K562 (cell line): ENCODE measurements at regions not wholly inside any gene's neighbourhood (a gene's known extent, or its start where the extent isn't known, plus 50 kb on each side); places are given as distances from the start of the nearest gene placed in this dataset.

Experiments used
- ATAC-seq: fragments of 200-7000 bp; cut with Tn5 transposase; 3 replicates; pipeline ENCODE4 v1.9.1; 2020; ENCODE audit warnings: moderate library complexity
- BruUV-seq: library from RNA; stranded (reverse); fragments of 400-500 nt; replicated peaks from 2 replicates; lab custom pipeline; 2021; lab: Mats Ljungman, UMichigan
- CTCF ChIA-PET: fragments of 300-600 bp; formaldehyde crosslinking; extraction: SDS; loops from one replicate; lab custom pipeline; 2021; ENCODE audit warnings: low intra/inter-chr PET ratio; lab: Yijun Ruan, JAX
- POLR2A ChIA-PET: fragments of 300-600, 350-650 bp; sonication (Branson Sonifier 250); formaldehyde crosslinking; extraction: SDS; loops from one replicate; lab custom pipeline; 2021; ENCODE audit warnings: antibody characterized with exemption, inconsistent platforms; lab: Yijun Ruan, JAX
- DNase-seq, 4 experiments: peaks; one replicate each; pipeline versions ENCODE4 v3.0.0 to v3.0.0-alpha.2; 2011 to 2018; ENCODE audit warnings: low spot score in 3 of 4, mixed read lengths in 3 of 4; ENCODE audit errors: extremely low read depth in 1 of 4
- FAIRE-seq: peaks from 2 replicates; lab custom pipeline; 2011; peaks lifted over from hg19 to GRCh38; lab: Jason Lieb, UNC
- H2AFZ ChIP-seq: 2 replicates; pipeline ENCODE4 v1.6.0; 2011; ENCODE audit warnings: low read depth, low read length, control low read depth, inconsistent platforms
- H3K27ac ChIP-seq: fragments of 200-600 bp; 3 replicates; pipeline ENCODE4 v1.8.0; 2011; ENCODE audit warnings: low read depth, mild to moderate bottlenecking, control low read depth, inconsistent platforms, low read length, moderate library complexity, mixed read lengths; ENCODE audit errors: extremely low read depth
- H3K27me3 ChIP-seq, 2 experiments: fragments of 300-600 bp in 1 of 2; 2 replicates in 1 of 2; 3 replicates in 1 of 2; pipeline versions ENCODE4 v1.6.0 to v1.8.0; 2011; ENCODE audit warnings: inconsistent platforms in 2 of 2, low read length in 2 of 2, mild to moderate bottlenecking in 1 of 2, mixed read lengths in 1 of 2, moderate library complexity in 1 of 2; ENCODE audit not compliant: control insufficient read depth in 2 of 2, insufficient read depth in 2 of 2
- H3K36me3 ChIP-seq: fragments of 300-600 bp; 3 replicates; pipeline ENCODE4 v1.8.0; 2011; ENCODE audit warnings: mild to moderate bottlenecking, low read length, inconsistent platforms; ENCODE audit not compliant: control insufficient read depth, insufficient read depth
- H3K4me1 ChIP-seq, 2 experiments: fragments of 200-600 bp in 1 of 2; replicated peaks in 1 of 2; 2 replicates in 1 of 2; 3 replicates in 1 of 2; pipeline versions ENCODE4 v1.5.1 to v1.8.0; 2011; ENCODE audit warnings: inconsistent platforms in 2 of 2, low read length in 2 of 2, mild to moderate bottlenecking in 1 of 2, mixed read lengths in 1 of 2, moderate library complexity in 1 of 2; ENCODE audit not compliant: control insufficient read depth in 2 of 2, insufficient read depth in 2 of 2
- H3K4me2 ChIP-seq: 2 replicates; pipeline ENCODE4 v1.6.1; 2011; ENCODE audit warnings: low read length, control low read depth, inconsistent platforms, mixed read lengths; ENCODE audit not compliant: insufficient read depth
- H3K4me3 ChIP-seq: fragments of 200-600 bp; sonication (generic), shearing (Covaris generic); 2 replicates; pipeline ENCODE4 v1.5.1; 2016; ENCODE audit warnings: control low read depth, inconsistent platforms
- H3K79me2 ChIP-seq: fragments of 200-600 bp; 3 replicates; pipeline ENCODE4 v1.8.0; 2011; ENCODE audit warnings: low read length, inconsistent platforms; ENCODE audit not compliant: control insufficient read depth, insufficient read depth
- H3K9ac ChIP-seq, 2 experiments: 2 replicates each; pipeline versions ENCODE4 v1.6.0 to v1.6.1; 2011; ENCODE audit warnings: low read depth in 2 of 2, low read length in 2 of 2, control low read depth in 1 of 2, inconsistent platforms in 1 of 2, mild to moderate bottlenecking in 1 of 2, mixed read lengths in 1 of 2; ENCODE audit not compliant: insufficient read depth in 1 of 2
- H3K9me1 ChIP-seq: one replicate; pipeline ENCODE4 v1.6.0; 2011; ENCODE audit warnings: inconsistent platforms, mild to moderate bottlenecking, low read length, moderate library complexity; ENCODE audit not compliant: control insufficient read depth, insufficient read depth
- H3K9me3 ChIP-seq: replicated peaks from 2 replicates; pipeline ENCODE4 v1.5.1; 2011; ENCODE audit warnings: low read depth, low read length, inconsistent platforms; ENCODE audit not compliant: control insufficient read depth, insufficient read depth
- H4K20me1 ChIP-seq: replicated peaks from 2 replicates; pipeline ENCODE4 v1.6.1; 2011; ENCODE audit warnings: low read length, inconsistent platforms, mixed read lengths; ENCODE audit not compliant: control insufficient read depth, insufficient read depth
- ARID3B ChIP-seq: fragments of 250-450 bp; sonication (Bioruptor Pico); IDR thresholded peaks from 2 replicates; pipeline ENCODE4 v1.4.0; 2020; ENCODE audit warnings: borderline replicate concordance
- ASH1L ChIP-seq: fragments of 450-650 bp; IDR thresholded peaks from 2 replicates; pipeline ENCODE4 v1.6.1; 2018; ENCODE audit warnings: borderline replicate concordance, mild to moderate bottlenecking, low read depth; ENCODE audit not compliant: partially characterized antibody
- BRF1 ChIP-seq: IDR thresholded peaks from 3 replicates; pipeline ENCODE4 v1.6.1; 2011; ENCODE audit warnings: borderline replicate concordance, mild to moderate bottlenecking; ENCODE audit not compliant: insufficient read length; ENCODE audit errors: extremely low read depth
- HDAC6 ChIP-seq: IDR thresholded peaks from 2 replicates; pipeline ENCODE4 v1.6.1; 2012; ENCODE audit warnings: low read depth, mild to moderate bottlenecking, control low read depth, inconsistent platforms, low read length, moderate library complexity
- HIVEP1 ChIP-seq: fragments of 250-450 bp; sonication (Bioruptor Pico); IDR thresholded peaks from 2 replicates; pipeline ENCODE4 v1.4.0; 2020; ENCODE audit warnings: mild to moderate bottlenecking
- NCOA1 ChIP-seq: fragments of 450-650 bp; IDR thresholded peaks from 2 replicates; pipeline ENCODE4 v1.6.1; 2016; ENCODE audit warnings: low read depth
- NFIX ChIP-seq: fragments of 250-450 bp; sonication (Bioruptor Pico); IDR thresholded peaks from 2 replicates; pipeline ENCODE4 v1.4.0; 2020; ENCODE audit warnings: low read depth, mild to moderate bottlenecking, moderate library complexity
- POLR2AphosphoS5 ChIP-seq: IDR thresholded peaks from 2 replicates; pipeline ENCODE4 v1.6.1; 2011; ENCODE audit warnings: mild to moderate bottlenecking, low read depth, low read length, moderate library complexity; ENCODE audit not compliant: control insufficient read depth, insufficient read depth
- POLR3G ChIP-seq: IDR thresholded peaks from 2 replicates; pipeline ENCODE4 v1.6.1; 2011; ENCODE audit not compliant: insufficient read length, insufficient replicate concordance; ENCODE audit errors: extremely low read depth
- PTRF ChIP-seq: fragments of 450-650 bp; IDR thresholded peaks from 2 replicates; pipeline ENCODE4 v1.6.1; 2016; ENCODE audit warnings: mild to moderate bottlenecking, missing genetic modification characterization, missing compliant biosample characterization
- RFX5 ChIP-seq: IDR thresholded peaks from 2 replicates; pipeline ENCODE4 v1.6.1; 2011; ENCODE audit warnings: low read depth, mild to moderate bottlenecking, improper control_type of control experiment, low read length
- SMARCC2 ChIP-seq: fragments of 450-650 bp; IDR thresholded peaks from 2 replicates; pipeline ENCODE4 v1.6.1; 2017; ENCODE audit warnings: antibody characterized with exemption, moderate library complexity, mild to moderate bottlenecking, low read depth
- SRSF9 ChIP-seq: fragments of 200-400 bp; formaldehyde crosslinking; IDR thresholded peaks from 2 replicates; pipeline ENCODE4 v1.6.1; 2017; ENCODE audit warnings: low read depth, low read length, borderline replicate concordance
- ZNF274 ChIP-seq: IDR thresholded peaks from 2 replicates; pipeline ENCODE4 v1.6.1; 2011; ENCODE audit warnings: low read depth, mild to moderate bottlenecking, low read length, moderate library complexity, borderline replicate concordance
- ZNF282 ChIP-seq: sonication (generic); formaldehyde crosslinking; IDR thresholded peaks from 2 replicates; pipeline ENCODE4 v1.8.1; 2023; ENCODE audit warnings: missing genetic modification reagents
- WGBS: fragments of 100-300 bp; shearing (Covaris generic); methylation state at CpG from one replicate; pipeline ENCODE4 v1.1.6; 2016; ENCODE audit warnings: low coverage, mixed read lengths; ENCODE audit not compliant: insufficient coverage; ENCODE audit errors: missing lambda C conversion rate; 5-methylcytosine and 5-hydroxymethylcytosine counted together
- in situ Hi-C: fragments of 300-500 bp; cut with MboI; formaldehyde crosslinking; loops from 4 replicates; pipeline ENCODE4 v1.15.0; 2018; ENCODE audit warnings: inconsistent platforms, mixed read lengths
- intact Hi-C: fragments of 100-400 bp; cut with micrococcal nuclease; formaldehyde crosslinking; loops from 2 replicates; pipeline ENCODE4 v1.14.2; 2022
- TF ChIP-seq, protein P1 (sequence below): sonication (generic); formaldehyde crosslinking; IDR thresholded peaks from 2 replicates; pipeline ENCODE4 v1.8.0; 2023; ENCODE audit warnings: missing genetic modification reagents, mild to moderate bottlenecking, borderline replicate concordance

DNA sequence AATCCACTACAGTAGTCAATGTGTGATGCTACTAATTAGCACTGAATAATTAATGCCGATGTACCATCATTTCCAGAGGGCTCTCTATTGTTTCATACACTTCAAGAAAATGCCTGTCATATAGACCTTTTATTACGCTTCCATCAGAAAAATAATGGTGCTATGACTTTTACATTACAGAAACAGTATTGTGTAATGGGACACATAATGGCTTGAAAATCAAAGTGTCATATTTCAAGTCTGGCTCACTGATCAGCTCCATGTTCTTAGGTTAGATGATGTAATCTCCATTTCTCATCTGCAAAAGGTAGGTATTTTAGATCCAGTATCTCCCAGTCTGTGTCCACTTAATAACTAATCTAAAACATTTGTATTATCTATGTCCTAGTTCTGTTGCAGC lies 990.6 kb upstream of the TYRP1 start:
- TF ChIP-seq NFIX (CRISPR knock-in tag) (no peak), HDAC6 (no peak), HIVEP1 (CRISPR knock-in tag) (no peak), RFX5 (no peak), POLR2AphosphoS5 (no peak), PTRF (tag) (no peak), ZNF274 (no peak), ASH1L (no peak), ZNF282 (CRISPR knock-in tag) (no peak), ARID3B (CRISPR knock-in tag) (no peak), SRSF9 (no peak), BRF1 (no peak), NCOA1 (no peak), POLR3G (no peak), SMARCC2 (no peak)
- TF ChIP-seq, protein P1, sequence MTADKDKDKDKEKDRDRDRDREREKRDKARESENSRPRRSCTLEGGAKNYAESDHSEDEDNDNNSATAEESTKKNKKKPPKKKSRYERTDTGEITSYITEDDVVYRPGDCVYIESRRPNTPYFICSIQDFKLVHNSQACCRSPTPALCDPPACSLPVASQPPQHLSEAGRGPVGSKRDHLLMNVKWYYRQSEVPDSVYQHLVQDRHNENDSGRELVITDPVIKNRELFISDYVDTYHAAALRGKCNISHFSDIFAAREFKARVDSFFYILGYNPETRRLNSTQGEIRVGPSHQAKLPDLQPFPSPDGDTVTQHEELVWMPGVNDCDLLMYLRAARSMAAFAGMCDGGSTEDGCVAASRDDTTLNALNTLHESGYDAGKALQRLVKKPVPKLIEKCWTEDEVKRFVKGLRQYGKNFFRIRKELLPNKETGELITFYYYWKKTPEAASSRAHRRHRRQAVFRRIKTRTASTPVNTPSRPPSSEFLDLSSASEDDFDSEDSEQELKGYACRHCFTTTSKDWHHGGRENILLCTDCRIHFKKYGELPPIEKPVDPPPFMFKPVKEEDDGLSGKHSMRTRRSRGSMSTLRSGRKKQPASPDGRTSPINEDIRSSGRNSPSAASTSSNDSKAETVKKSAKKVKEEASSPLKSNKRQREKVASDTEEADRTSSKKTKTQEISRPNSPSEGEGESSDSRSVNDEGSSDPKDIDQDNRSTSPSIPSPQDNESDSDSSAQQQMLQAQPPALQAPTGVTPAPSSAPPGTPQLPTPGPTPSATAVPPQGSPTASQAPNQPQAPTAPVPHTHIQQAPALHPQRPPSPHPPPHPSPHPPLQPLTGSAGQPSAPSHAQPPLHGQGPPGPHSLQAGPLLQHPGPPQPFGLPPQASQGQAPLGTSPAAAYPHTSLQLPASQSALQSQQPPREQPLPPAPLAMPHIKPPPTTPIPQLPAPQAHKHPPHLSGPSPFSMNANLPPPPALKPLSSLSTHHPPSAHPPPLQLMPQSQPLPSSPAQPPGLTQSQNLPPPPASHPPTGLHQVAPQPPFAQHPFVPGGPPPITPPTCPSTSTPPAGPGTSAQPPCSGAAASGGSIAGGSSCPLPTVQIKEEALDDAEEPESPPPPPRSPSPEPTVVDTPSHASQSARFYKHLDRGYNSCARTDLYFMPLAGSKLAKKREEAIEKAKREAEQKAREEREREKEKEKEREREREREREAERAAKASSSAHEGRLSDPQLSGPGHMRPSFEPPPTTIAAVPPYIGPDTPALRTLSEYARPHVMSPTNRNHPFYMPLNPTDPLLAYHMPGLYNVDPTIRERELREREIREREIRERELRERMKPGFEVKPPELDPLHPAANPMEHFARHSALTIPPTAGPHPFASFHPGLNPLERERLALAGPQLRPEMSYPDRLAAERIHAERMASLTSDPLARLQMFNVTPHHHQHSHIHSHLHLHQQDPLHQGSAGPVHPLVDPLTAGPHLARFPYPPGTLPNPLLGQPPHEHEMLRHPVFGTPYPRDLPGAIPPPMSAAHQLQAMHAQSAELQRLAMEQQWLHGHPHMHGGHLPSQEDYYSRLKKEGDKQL (CRISPR knock-in tag), result no peak
- TF ChIP-seq, all 486 proteins: peak for 0
- no peak for ATAC-seq
- no TSS peak for BruUV-seq

More for the DNA sequence above, 990.6 kb upstream of the TYRP1 start:
- H3K27ac ChIP-seq, result no peak overlapping the region
- no peaks in the 10 kb centered on the region for H3K4me1 ChIP-seq
- no peaks in the 10 kb centered on the region for H3K36me3 ChIP-seq
- FAIRE-seq (no peak), DNase-seq (no peak)
- ChIA-PET POLR2A (no interaction called here), CTCF (no interaction called here)
- intact Hi-C loops (no loop called here), in situ Hi-C loops (no loop called here)
- WGBS, result 0% methylated on average over 2 of the region's 2 CpGs
- H3K4me2 ChIP-seq, result no peak overlapping the region
- H3K79me2 ChIP-seq, result no peaks in the 10 kb centered on the region
- H3K27me3 ChIP-seq, result no peaks in the 10 kb centered on the region
- H3K9me1 ChIP-seq, result no peaks in the 10 kb centered on the region
- H2AFZ ChIP-seq, result no peak overlapping the region
- H3K9ac ChIP-seq, result no peak overlapping the region
- no peak overlapping the region for H3K4me3 ChIP-seq
- H3K9me3 ChIP-seq, result no peaks in the 10 kb centered on the region
- H4K20me1 ChIP-seq, result no peaks in the 10 kb centered on the region
